CD4-positive, CD25-positive, alpha-beta regulatory T cell (primary cell): ENCODE measurements at regions not wholly inside any gene's neighbourhood (a gene's known extent, or its start where the extent isn't known, plus 50 kb on each side); places are given as distances from the start of the nearest gene placed in this dataset.

ENCODE experiments used
- ATAC-seq, 2 donors: fragments of 150-1000 bp; cut with Tn5 transposase; one replicate each; pipeline ENCODE4 v1.10.0; 2021; ENCODE audit warnings: low read depth in 2 of 2, moderate number of reproducible peaks in 2 of 2, moderate library complexity in 1 of 2
- DNase-seq, 3 donors: peaks; one replicate each; pipeline versions ENCODE4 v3.0.0 to v3.0.0-alpha.2; 2012 to 2022; ENCODE audit warnings: mixed read lengths in 1 of 3
- H3K27ac ChIP-seq: one replicate; pipeline ENCODE4 v1.7.0; 2013; ENCODE audit warnings: mild to moderate bottlenecking, low read length; ENCODE audit not compliant: insufficient read depth, poor library complexity, severe bottlenecking
- H3K27me3 ChIP-seq: one replicate; pipeline ENCODE4 v1.7.0; 2013; ENCODE audit warnings: low read length; ENCODE audit not compliant: control insufficient read depth, insufficient read depth
- H3K36me3 ChIP-seq: one replicate; pipeline ENCODE4 v1.7.0; 2013; ENCODE audit warnings: mild to moderate bottlenecking, low read length, moderate library complexity; ENCODE audit not compliant: control insufficient read depth, insufficient read depth
- H3K4me1 ChIP-seq: 2 replicates; pipeline ENCODE4 v1.7.0; 2013; ENCODE audit warnings: mild to moderate bottlenecking, low read length; ENCODE audit not compliant: insufficient read depth, control insufficient read depth, poor library complexity, severe bottlenecking
- H3K4me3 ChIP-seq: one replicate; pipeline ENCODE4 v1.7.0; 2013; ENCODE audit warnings: low read depth, mild to moderate bottlenecking, low read length, moderate library complexity
- H3K9me3 ChIP-seq, 2 experiments: 1 replicate in 1 of 2; 2 replicates in 1 of 2; pipeline ENCODE4 v1.7.0; 2013; ENCODE audit warnings: low read length in 2 of 2, mild to moderate bottlenecking in 1 of 2, moderate library complexity in 1 of 2; ENCODE audit not compliant: control insufficient read depth in 2 of 2
- H3K27ac Mint-ChIP-seq, 3 donors: one replicate each; pipeline ENCODE4 v1.8.0; 2020 to 2022; ENCODE audit warnings: mild to moderate bottlenecking in 3 of 3, mixed read lengths in 3 of 3, moderate library complexity in 2 of 3
- H3K27me3 Mint-ChIP-seq: one replicate; pipeline ENCODE4 v1.8.0; 2022; ENCODE audit warnings: mild to moderate bottlenecking, mixed read lengths
- H3K36me3 Mint-ChIP-seq: one replicate; pipeline ENCODE4 v1.8.0; 2020; ENCODE audit warnings: mixed read lengths
- H3K4me1 Mint-ChIP-seq, 4 donors: one replicate each; pipeline ENCODE4 v1.8.0; 2020 to 2022; ENCODE audit warnings: mixed read lengths in 4 of 4, mild to moderate bottlenecking in 1 of 4
- H3K4me3 Mint-ChIP-seq, 4 donors: one replicate each; pipeline ENCODE4 v1.8.0; 2020 to 2022; ENCODE audit warnings: mild to moderate bottlenecking in 4 of 4, mixed read lengths in 4 of 4, moderate library complexity in 3 of 4
- H3K9me3 Mint-ChIP-seq, 7 donors: one replicate each; pipeline ENCODE4 v1.8.0; 2020 to 2022; ENCODE audit warnings: mixed read lengths in 7 of 7, mild to moderate bottlenecking in 3 of 7, moderate library complexity in 2 of 7

- no peaks in the 10 kb centered on the region for H3K27me3 ChIP-seq
Measured at GRCh38 chr2:23058435-23058834, 326.5 kb upstream of the KLHL29 start.

GRCh38 chr2:23065210-23065609 is 319.8 kb upstream of the KLHL29 start:
- no peak overlapping the region for H3K27ac ChIP-seq
- Mint-ChIP-seq H3K4me3 (no peak overlapping the region), H3K36me3 (no peaks in the 10 kb centered on the region), H3K9me3 (peaks cover 0 to 3% (median 0%) of the 10 kb centered on the region in 7 donors), H3K27ac (no peak overlapping the region), H3K27me3 (no peaks in the 10 kb centered on the region), H3K4me1 (no peaks in the 10 kb centered on the region)
- DNase-seq (no peak), ATAC-seq (no peak)
- no peaks in the 10 kb centered on the region for H3K27me3 ChIP-seq
- H3K4me1 ChIP-seq = no peaks in the 10 kb centered on the region
- no peaks in the 10 kb centered on the region for H3K9me3 ChIP-seq
- no peaks in the 10 kb centered on the region for H3K36me3 ChIP-seq
- no peak overlapping the region for H3K4me3 ChIP-seq

More at GRCh38 chr2:23058435-23058834, 326.5 kb upstream of the KLHL29 start:
- Mint-ChIP-seq H3K27me3 (no peaks in the 10 kb centered on the region), H3K4me1 (no peaks in the 10 kb centered on the region), H3K4me3 (no peak overlapping the region), H3K27ac (no peak overlapping the region), H3K9me3 (peaks cover 0 to 2% (median 0%) of the 10 kb centered on the region in 7 donors), H3K36me3 (no peaks in the 10 kb centered on the region)
- no peaks in the 10 kb centered on the region for H3K9me3 ChIP-seq
- H3K4me1 ChIP-seq = no peaks in the 10 kb centered on the region
- no peaks in the 10 kb centered on the region for H3K36me3 ChIP-seq
- ATAC-seq (no peak), DNase-seq (no peak)
- no peak overlapping the region for H3K4me3 ChIP-seq
- no peak overlapping the region for H3K27ac ChIP-seq

- Histone ChIP-seq H3K9me3 (no peaks in the 10 kb centered on the region), H3K36me3 (no peaks in the 10 kb centered on the region), H3K4me1 (no peaks in the 10 kb centered on the region), H3K27ac (no peak overlapping the region), H3K4me3 (no peak overlapping the region), H3K27me3 (no peaks in the 10 kb centered on the region)
- no peak for ATAC-seq
- Mint-ChIP-seq H3K4me3 (no peak overlapping the region), H3K27ac (no peak overlapping the region), H3K9me3 (peaks cover 0 to 5% (median 0%) of the 10 kb centered on the region in 7 donors), H3K27me3 (no peaks in the 10 kb centered on the region), H3K4me1 (no peaks in the 10 kb centered on the region), H3K36me3 (no peaks in the 10 kb centered on the region)
- no peak for DNase-seq
Measured at GRCh38 chr2:23065936-23066335, 319.0 kb upstream of the KLHL29 start.

GRCh38 chr2:23066686-23067085 is 318.3 kb upstream of the KLHL29 start:
- Histone ChIP-seq H3K27me3 (no peaks in the 10 kb centered on the region), H3K27ac (no peak overlapping the region), H3K36me3 (no peaks in the 10 kb centered on the region), H3K4me1 (no peaks in the 10 kb centered on the region), H3K4me3 (no peak overlapping the region), H3K9me3 (no peaks in the 10 kb centered on the region)
- Mint-ChIP-seq H3K36me3 (no peaks in the 10 kb centered on the region), H3K9me3 (peaks cover 0 to 5% (median 0%) of the 10 kb centered on the region in 7 donors), H3K4me1 (no peaks in the 10 kb centered on the region), H3K27me3 (no peaks in the 10 kb centered on the region), H3K27ac (no peak overlapping the region), H3K4me3 (no peak overlapping the region)
- DNase-seq (no peak), ATAC-seq (no peak)

- Mint-ChIP-seq H3K36me3 (no peaks in the 10 kb centered on the region), H3K27me3 (no peaks in the 10 kb centered on the region), H3K27ac (no peak overlapping the region), H3K9me3 (peaks cover 0 to 7% (median 0%) of the 10 kb centered on the region in 7 donors), H3K4me1 (no peaks in the 10 kb centered on the region), H3K4me3 (no peak overlapping the region)
- Histone ChIP-seq H3K4me1 (no peaks in the 10 kb centered on the region), H3K27me3 (no peaks in the 10 kb centered on the region), H3K27ac (no peak overlapping the region), H3K36me3 (no peaks in the 10 kb centered on the region), H3K9me3 (no peaks in the 10 kb centered on the region), H3K4me3 (no peak overlapping the region)
- ATAC-seq = no peak
- DNase-seq = no peak
Measured at GRCh38 chr2:23069156-23069555, 315.8 kb upstream of the KLHL29 start.

- no peaks in the 10 kb centered on the region for H3K9me3 ChIP-seq
- H3K27ac ChIP-seq = no peak overlapping the region
- no peaks in the 10 kb centered on the region for H3K4me1 Mint-ChIP-seq
- H3K36me3 Mint-ChIP-seq = no peaks in the 10 kb centered on the region
- no peaks in the 10 kb centered on the region for H3K27me3 ChIP-seq
- ATAC-seq (no peak), DNase-seq (no peak)
- no peak overlapping the region for H3K27ac Mint-ChIP-seq
- H3K9me3 Mint-ChIP-seq = peaks cover 0 to 6% (median 0%) of the 10 kb centered on the region in 7 donors
- no peaks in the 10 kb centered on the region for H3K36me3 ChIP-seq
- H3K4me3 Mint-ChIP-seq = no peak overlapping the region
- no peaks in the 10 kb centered on the region for H3K4me1 ChIP-seq
- no peaks in the 10 kb centered on the region for H3K27me3 Mint-ChIP-seq
- no peak overlapping the region for H3K4me3 ChIP-seq
Measured at GRCh38 chr2:23069923-23070322, 315.1 kb upstream of the KLHL29 start.

GRCh38 chr2:23073056-23073455 is 311.9 kb upstream of the KLHL29 start:
- ATAC-seq (no peak), DNase-seq (no peak)
- H3K4me1 Mint-ChIP-seq = no peaks in the 10 kb centered on the region
- H3K27me3 Mint-ChIP-seq = peaks cover 4% of the 10 kb centered on the region
- H3K27me3 ChIP-seq = no peaks in the 10 kb centered on the region
- H3K27ac ChIP-seq = no peak overlapping the region
- no peak overlapping the region for H3K27ac Mint-ChIP-seq
- no peak overlapping the region for H3K4me3 ChIP-seq
- no peak overlapping the region for H3K4me3 Mint-ChIP-seq
- no peaks in the 10 kb centered on the region for H3K36me3 Mint-ChIP-seq
- H3K9me3 Mint-ChIP-seq = peaks cover 0 to 6% (median 1%) of the 10 kb centered on the region in 7 donors
- no peaks in the 10 kb centered on the region for H3K36me3 ChIP-seq
- H3K4me1 ChIP-seq = no peaks in the 10 kb centered on the region
- H3K9me3 ChIP-seq = no peaks in the 10 kb centered on the region

GRCh38 chr2:23073671-23074070 is 311.3 kb upstream of the KLHL29 start:
- H3K36me3 ChIP-seq = no peaks in the 10 kb centered on the region
- no peaks in the 10 kb centered on the region for H3K27me3 ChIP-seq
- no peak overlapping the region for H3K27ac Mint-ChIP-seq
- DNase-seq = no peak
- no peak for ATAC-seq
- peaks cover 4% of the 10 kb centered on the region for H3K27me3 Mint-ChIP-seq
- no peaks in the 10 kb centered on the region for H3K36me3 Mint-ChIP-seq
- H3K4me1 Mint-ChIP-seq = no peaks in the 10 kb centered on the region
- no peak overlapping the region for H3K4me3 ChIP-seq
- no peak overlapping the region for H3K27ac ChIP-seq
- H3K4me3 Mint-ChIP-seq = no peak overlapping the region
- H3K9me3 ChIP-seq = no peaks in the 10 kb centered on the region
- H3K9me3 Mint-ChIP-seq = peaks cover 0 to 6% (median 1%) of the 10 kb centered on the region in 7 donors
- no peaks in the 10 kb centered on the region for H3K4me1 ChIP-seq
